ENCODE measurements at regions not wholly inside any gene's neighbourhood (a gene's known extent, or its start where the extent isn't known, plus 50 kb on each side); places are given as distances from the start of the nearest gene placed in this dataset.

DNA sequence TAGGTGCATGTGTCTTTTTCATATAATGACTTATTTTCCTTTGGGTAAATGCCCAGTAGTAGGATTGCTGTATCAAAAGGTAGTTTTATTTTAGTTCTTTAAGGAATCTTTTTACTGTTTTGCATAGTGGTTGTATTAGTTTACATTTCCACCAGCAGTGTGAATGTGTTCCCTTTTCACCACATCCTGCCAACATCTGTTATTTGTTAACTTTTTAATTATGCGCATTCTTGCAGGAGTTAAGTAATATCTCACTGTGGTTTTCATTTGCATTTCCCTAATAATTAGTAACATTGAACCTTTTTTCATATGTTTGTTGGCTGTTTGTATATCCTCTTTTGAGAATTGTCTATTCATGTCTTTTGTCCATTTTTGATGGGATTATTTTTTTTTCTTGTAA, 1761.9 kb downstream of the PLA2G4A start:
- TF ChIP-seq POLR2A (IDR thresholded peaks at IDR 0.05; ENCODE audit: low read length) (no peak), JUNB (IDR thresholded peaks at IDR 0.05) (no peak), CTCF (IDR thresholded peaks at IDR 0.05) (no peak), EP300 (IDR thresholded peaks at IDR 0.05) (no peak), MYC (IDR thresholded peaks at IDR 0.05; ENCODE audit: borderline replicate concordance, low read length) (no peak), ATOH8 (CRISPR knock-in tag; IDR thresholded peaks at IDR 0.05; ENCODE audit: low read depth) (no peak)
- TF ChIP-seq, protein P1, sequence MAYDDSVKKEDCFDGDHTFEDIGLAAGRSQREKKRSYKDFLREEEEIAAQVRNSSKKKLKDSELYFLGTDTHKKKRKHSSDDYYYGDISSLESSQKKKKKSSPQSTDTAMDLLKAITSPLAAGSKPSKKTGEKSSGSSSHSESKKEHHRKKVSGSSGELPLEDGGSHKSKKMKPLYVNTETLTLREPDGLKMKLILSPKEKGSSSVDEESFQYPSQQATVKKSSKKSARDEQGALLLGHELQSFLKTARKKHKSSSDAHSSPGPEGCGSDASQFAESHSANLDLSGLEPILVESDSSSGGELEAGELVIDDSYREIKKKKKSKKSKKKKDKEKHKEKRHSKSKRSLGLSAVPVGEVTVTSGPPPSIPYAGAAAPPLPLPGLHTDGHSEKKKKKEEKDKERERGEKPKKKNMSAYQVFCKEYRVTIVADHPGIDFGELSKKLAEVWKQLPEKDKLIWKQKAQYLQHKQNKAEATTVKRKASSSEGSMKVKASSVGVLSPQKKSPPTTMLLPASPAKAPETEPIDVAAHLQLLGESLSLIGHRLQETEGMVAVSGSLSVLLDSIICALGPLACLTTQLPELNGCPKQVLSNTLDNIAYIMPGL (CRISPR knock-in tag; IDR thresholded peaks at IDR 0.05; ENCODE audit: borderline replicate concordance), result no peak
- TF ChIP-seq, protein P2, sequence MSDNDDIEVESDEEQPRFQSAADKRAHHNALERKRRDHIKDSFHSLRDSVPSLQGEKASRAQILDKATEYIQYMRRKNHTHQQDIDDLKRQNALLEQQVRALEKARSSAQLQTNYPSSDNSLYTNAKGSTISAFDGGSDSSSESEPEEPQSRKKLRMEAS (IDR thresholded peaks at IDR 0.05), result no peak

Measured in A549 (cell line).